ENCODE measurements at regions not wholly inside any gene's neighbourhood (a gene's known extent, or its start where the extent isn't known, plus 50 kb on each side); places are given as distances from the start of the nearest gene placed in this dataset.

DNA sequence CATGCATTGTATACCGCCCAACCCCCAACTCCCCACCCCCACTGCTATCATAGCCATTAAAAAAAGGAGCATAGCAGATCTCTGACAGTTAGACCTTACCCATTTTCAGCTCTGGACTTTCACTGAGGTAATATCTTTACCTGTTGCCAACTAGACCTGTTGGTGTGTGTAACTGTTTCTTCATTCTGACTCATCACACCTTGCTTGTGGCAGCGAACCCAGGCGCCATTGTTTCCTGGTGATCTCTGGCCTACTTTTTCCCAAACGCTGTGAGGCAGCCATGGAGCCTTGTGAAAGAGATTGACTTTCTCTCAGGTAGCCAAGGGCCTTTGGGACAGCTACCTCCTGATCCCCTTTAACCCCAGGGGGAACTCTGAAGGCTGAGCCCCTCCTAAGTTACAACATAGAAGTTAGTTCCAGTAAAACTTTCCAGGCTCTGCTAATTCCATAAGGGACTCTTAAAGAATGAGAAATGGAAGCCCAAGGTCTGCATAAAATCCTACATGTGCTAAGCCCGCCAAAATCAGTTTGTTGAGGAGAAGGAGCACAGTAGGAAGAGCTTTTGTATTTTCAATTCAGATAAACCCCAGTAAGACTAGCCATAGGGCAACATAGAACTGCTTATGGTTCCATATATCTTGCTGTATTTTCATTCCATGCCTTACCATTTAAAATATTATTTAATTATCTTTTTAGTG lies 196.1 kb upstream of the CAMK1G start:
- Mint-ChIP-seq H3K9me3 (no peaks in the 10 kb centered on the region), H3K36me3 (ENCODE audit: insufficient read depth in 2 of 2) (no peaks in the 10 kb centered on the region)

DNA sequence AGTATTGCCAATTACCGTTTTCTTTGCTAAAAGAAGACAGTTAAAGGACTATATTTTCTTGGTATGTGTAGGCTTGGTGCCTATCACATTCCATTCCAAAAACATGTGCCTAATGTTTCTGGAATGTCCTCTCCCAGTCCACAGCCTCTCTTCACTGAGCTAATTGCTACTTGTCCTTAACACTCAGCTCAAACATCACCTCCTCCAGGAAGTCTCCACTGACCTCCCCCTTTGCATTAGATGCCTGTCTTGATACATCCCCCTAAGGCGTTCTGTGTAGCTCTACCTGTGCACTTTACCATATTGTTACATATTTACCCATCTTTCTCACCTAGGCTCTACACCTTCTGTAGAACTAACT lies 195.6 kb upstream of the CAMK1G start:
- DNase-seq (no peak), ATAC-seq (replicated peaks in 1 of 2) (no peak)
- Mint-ChIP-seq H3K36me3 (ENCODE audit: insufficient read depth in 2 of 2) (no peaks in the 10 kb centered on the region), H3K9me3 (no peaks in the 10 kb centered on the region), H3K4me3 (no peak overlapping the region), H3K27ac (no peak overlapping the region), H3K27me3 (ENCODE audit: low read depth) (peaks cover 16% of the 10 kb centered on the region), H3K4me1 (ENCODE audit: low read depth) (peaks cover 5% of the 10 kb centered on the region)

More for the DNA sequence above, 196.1 kb upstream of the CAMK1G start:
- H3K27ac Mint-ChIP-seq, result no peak overlapping the region
- peaks cover 14% of the 10 kb centered on the region for H3K27me3 Mint-ChIP-seq (ENCODE audit: low read depth)
- DNase-seq, result no peak
- H3K4me3 Mint-ChIP-seq, result no peak overlapping the region
- H3K4me1 Mint-ChIP-seq (ENCODE audit: low read depth), result peaks cover 5% of the 10 kb centered on the region
- no peak for ATAC-seq (replicated peaks in 1 of 2)

DNA sequence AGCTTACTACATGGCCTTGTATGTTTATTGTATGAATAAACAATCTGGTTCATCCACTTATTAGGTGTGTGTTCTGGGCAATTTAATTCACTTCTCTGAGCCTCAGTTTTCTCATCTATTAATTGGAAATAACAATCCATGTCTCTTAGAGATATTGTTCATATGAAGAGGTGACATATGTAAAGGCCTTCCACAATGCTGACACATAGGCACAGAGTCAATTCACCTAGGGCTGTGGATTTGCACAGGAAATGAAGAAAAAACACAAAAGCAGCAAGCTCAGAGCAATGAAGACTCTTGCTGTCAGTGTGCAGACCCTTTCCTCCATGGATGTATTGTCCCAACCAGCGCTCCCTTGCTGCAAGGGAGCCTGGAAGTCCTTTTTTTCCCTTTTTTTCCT lies 195.2 kb upstream of the CAMK1G start:
- Mint-ChIP-seq H3K4me3 (no peak overlapping the region), H3K36me3 (ENCODE audit: insufficient read depth in 2 of 2) (no peaks in the 10 kb centered on the region), H3K9me3 (no peaks in the 10 kb centered on the region), H3K27ac (no peak overlapping the region), H3K4me1 (ENCODE audit: low read depth) (peaks cover 5% of the 10 kb centered on the region), H3K27me3 (ENCODE audit: low read depth) (peaks cover 20% of the 10 kb centered on the region)
- DNase-seq, result no peak
- no peak for ATAC-seq (replicated peaks in 1 of 2)

DNA sequence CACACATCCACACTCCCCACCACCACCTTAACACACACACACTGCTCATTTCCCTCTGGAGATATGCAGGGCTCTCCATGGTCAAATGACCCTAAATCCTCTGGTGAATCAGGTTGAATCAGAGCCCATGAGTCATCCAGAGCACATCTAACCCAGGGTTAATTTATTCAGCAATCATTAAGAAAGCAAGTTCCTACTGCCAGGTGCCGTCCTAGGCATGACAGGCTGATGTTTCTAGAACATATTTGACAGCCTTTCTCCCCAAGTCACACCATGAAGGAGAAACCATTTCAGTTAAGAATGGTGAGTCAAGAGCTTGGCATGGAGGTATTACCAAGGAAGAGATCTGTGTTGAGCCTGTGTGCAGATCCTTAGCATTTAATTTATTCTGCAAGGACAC lies 194.3 kb upstream of the CAMK1G start:
- Mint-ChIP-seq H3K27ac (no peak overlapping the region), H3K36me3 (ENCODE audit: insufficient read depth in 2 of 2) (no peaks in the 10 kb centered on the region), H3K27me3 (ENCODE audit: low read depth) (peaks cover 21% of the 10 kb centered on the region), H3K4me1 (ENCODE audit: low read depth) (peaks cover 5% of the 10 kb centered on the region), H3K9me3 (no peaks in the 10 kb centered on the region), H3K4me3 (no peak overlapping the region)
- ATAC-seq (replicated peaks in 1 of 2) (peak in 1 of 2 donors; percentile 45), DNase-seq (peak in 1 of 2 donors; percentile 2)

DNA sequence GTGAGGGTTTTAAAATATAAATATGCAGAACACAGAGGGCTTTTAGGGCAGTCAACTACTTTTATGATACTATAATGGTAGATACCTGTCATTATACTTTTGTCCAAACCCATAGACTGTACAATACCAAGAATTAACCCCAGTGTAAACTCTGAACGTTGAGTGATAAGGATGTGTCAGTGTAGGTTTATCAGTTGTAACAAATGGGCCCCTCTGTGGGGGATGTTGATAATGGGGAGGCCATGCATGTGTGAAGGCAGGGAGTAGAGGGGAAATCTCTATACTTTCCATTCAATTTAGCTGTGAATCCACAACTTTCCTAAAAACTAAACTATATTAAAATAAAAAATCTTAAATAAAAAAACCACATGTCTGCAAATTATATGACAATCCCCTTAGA lies 193.5 kb upstream of the CAMK1G start:
- DNase-seq, result no peak
- H3K27me3 Mint-ChIP-seq (ENCODE audit: low read depth), result peaks cover 21% of the 10 kb centered on the region
- H3K27ac Mint-ChIP-seq, result no peak overlapping the region
- ATAC-seq (replicated peaks in 1 of 2), result no peak
- H3K9me3 Mint-ChIP-seq, result no peaks in the 10 kb centered on the region
- no peaks in the 10 kb centered on the region for H3K36me3 Mint-ChIP-seq (ENCODE audit: insufficient read depth in 2 of 2)
- peaks cover 5% of the 10 kb centered on the region for H3K4me1 Mint-ChIP-seq (ENCODE audit: low read depth)
- no peak overlapping the region for H3K4me3 Mint-ChIP-seq

DNA sequence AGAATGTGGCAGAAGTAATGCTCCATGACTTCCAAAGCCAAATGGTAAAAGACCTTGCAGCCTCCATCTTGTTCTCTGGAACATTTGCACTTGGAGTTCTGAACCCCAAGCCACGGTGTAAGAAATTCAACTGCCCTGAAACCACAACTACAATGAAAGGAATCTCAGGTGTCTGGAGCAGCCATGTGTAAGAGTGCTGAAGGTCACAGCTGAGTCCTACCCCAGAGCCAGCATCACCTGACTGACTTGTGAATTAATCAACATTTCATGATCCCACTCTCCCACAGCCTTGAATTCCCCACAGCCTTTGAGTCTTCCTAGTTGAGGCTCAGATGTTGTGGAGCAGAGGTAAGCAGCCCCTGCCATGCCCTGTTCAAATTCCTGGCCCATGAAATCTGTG lies 192.8 kb upstream of the CAMK1G start:
- DNase-seq (no peak), ATAC-seq (replicated peaks in 1 of 2) (no peak)
- H3K4me3 Mint-ChIP-seq, result no peak overlapping the region
- peaks cover 5% of the 10 kb centered on the region for H3K4me1 Mint-ChIP-seq (ENCODE audit: low read depth)
- H3K27me3 Mint-ChIP-seq (ENCODE audit: low read depth), result peaks cover 21% of the 10 kb centered on the region
- no peaks in the 10 kb centered on the region for H3K36me3 Mint-ChIP-seq (ENCODE audit: insufficient read depth in 2 of 2)
- H3K27ac Mint-ChIP-seq, result no peak overlapping the region
- H3K9me3 Mint-ChIP-seq, result no peaks in the 10 kb centered on the region

DNA sequence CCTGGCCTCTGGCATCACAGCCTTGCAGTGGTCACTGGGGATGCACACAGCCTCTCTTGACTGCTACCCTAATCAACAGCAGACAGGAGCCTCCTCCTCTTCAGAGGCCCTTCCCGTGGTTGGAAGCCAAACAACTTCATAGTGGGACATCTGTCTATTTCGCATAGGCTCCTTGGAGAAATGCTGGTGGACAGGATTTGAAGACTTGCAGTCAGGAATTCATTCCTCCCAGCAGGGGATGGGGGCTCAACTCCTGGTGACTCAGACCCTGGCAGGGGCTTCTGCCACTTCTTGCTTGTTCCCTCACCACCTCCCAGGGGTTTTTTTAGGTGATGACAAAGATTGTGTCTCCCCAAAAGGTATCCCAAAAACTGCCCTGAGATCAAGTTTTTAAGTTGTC lies 191.7 kb upstream of the CAMK1G start:
- no peak for DNase-seq
- Mint-ChIP-seq H3K27me3 (ENCODE audit: low read depth) (peaks cover 21% of the 10 kb centered on the region), H3K9me3 (no peaks in the 10 kb centered on the region), H3K4me1 (ENCODE audit: low read depth) (peaks cover 5% of the 10 kb centered on the region), H3K27ac (no peak overlapping the region), H3K36me3 (ENCODE audit: insufficient read depth in 2 of 2) (no peaks in the 10 kb centered on the region), H3K4me3 (no peak overlapping the region)
- ATAC-seq (replicated peaks in 1 of 2), result no peak

DNA sequence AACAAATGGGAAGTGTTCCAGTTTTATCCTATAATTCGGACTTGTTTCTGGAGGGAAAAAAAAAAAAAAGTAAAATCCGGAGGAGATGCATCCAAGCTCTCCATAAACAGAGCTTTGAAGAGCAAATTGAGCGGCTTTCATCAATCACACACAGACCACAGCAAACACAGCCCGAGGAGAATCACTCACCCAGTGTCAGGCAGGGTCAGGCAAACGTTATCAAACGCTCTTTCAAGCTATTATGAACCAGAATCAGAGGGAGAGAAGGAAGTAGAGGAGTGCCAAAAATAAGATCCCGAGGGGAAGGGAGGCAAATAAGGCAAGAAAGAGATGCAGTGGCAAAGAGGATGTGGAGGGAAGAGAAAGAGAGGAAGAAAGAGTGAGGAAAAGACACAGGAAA lies 188.3 kb upstream of the CAMK1G start:
- H3K4me3 Mint-ChIP-seq, result no peak overlapping the region

DNA sequence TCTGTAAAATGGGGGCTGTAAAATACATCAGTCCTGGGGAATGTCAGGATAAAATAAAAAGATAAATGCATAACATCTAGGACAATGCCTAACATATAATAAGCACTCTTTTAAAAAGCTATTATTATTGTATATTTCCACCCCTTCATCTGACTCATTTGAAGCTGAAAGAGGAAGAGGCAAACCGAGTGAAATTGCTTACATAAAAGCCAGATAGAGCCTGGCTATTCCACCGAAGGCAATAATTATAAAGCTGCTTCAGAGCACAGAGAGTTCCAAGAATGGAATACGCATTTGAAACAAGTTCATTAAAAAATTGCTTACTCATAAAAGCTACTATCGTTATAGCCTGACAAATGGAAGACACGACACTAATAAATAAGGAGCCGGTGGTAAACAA lies 186.1 kb upstream of the CAMK1G start:
- DNase-seq (no peak), ATAC-seq (replicated peaks in 1 of 2) (no peak)
- Mint-ChIP-seq H3K9me3 (no peaks in the 10 kb centered on the region), H3K4me3 (no peak overlapping the region), H3K27ac (no peak overlapping the region), H3K36me3 (ENCODE audit: insufficient read depth in 2 of 2) (no peaks in the 10 kb centered on the region), H3K27me3 (ENCODE audit: low read depth) (peaks cover 14% of the 10 kb centered on the region), H3K4me1 (ENCODE audit: low read depth) (peaks cover 8% of the 10 kb centered on the region)

More for the DNA sequence above, 188.3 kb upstream of the CAMK1G start:
- Mint-ChIP-seq H3K27me3 (ENCODE audit: low read depth) (peaks cover 14% of the 10 kb centered on the region), H3K4me1 (ENCODE audit: low read depth) (peaks cover 8% of the 10 kb centered on the region), H3K36me3 (ENCODE audit: insufficient read depth in 2 of 2) (no peaks in the 10 kb centered on the region), H3K27ac (no peak overlapping the region), H3K9me3 (no peaks in the 10 kb centered on the region)
- ATAC-seq (replicated peaks in 1 of 2) (no peak), DNase-seq (no peak)

DNA sequence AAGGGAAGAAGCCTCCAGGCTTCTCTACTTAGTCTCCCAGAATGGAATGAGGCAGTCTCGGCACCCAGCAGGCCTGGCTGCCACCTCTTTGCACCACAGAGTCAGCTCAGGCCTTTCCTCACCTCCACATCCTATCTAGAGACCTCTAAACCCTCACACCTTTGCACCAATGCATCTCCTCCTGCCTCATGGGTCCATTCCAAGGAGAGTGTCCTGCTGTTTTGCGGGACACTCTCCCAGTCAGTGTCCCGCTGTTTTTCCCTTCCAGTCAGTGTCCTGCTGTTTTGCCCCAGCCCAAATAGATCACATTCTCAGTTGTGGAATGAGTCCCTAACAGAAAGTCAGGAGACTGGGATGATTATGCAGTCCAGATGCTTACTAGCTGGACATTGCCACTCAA lies 185.6 kb upstream of the CAMK1G start:
- Mint-ChIP-seq H3K9me3 (no peaks in the 10 kb centered on the region), H3K27me3 (ENCODE audit: low read depth) (peaks cover 13% of the 10 kb centered on the region), H3K4me1 (ENCODE audit: low read depth) (peaks cover 8% of the 10 kb centered on the region), H3K36me3 (ENCODE audit: insufficient read depth in 2 of 2) (no peaks in the 10 kb centered on the region), H3K27ac (no peak overlapping the region), H3K4me3 (no peak overlapping the region)
- no peak for ATAC-seq (replicated peaks in 1 of 2)
- DNase-seq, result no peak

DNA sequence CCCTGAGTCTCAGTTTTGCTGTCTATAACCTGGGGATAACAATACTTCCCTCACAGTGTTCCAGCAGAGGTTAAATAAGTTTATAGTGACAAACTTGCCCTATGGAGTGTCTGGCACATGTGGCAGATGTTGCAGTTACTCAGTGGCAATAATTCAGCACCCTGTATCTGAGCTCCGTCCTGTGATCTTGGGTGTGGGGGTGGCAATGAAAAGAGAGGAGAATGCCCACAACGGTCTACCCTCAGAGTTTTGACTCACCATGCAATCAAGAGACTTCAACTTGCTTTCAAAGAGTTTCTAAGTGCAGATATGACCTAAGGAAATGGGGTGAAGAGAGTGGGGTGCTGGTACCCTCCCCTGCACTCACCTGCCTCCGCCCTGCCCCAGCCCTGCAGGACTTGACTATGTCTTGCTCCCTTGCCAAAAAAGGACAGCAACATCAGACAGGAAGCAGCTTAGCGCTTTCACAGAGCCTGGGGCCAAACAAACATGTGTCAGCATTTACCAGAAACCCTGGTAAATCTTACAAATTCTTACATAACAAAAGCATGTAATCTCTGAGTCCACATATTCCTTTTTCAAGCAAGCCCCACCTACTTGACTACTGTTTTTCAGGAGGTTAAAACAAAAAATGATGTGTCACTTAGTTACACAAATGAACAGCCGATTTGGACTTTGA lies 185.1 kb upstream of the CAMK1G start:
- no peak overlapping the region for H3K27ac Mint-ChIP-seq
- H3K27me3 Mint-ChIP-seq (ENCODE audit: low read depth), result peaks cover 8% of the 10 kb centered on the region
- H3K4me1 Mint-ChIP-seq (ENCODE audit: low read depth), result peaks cover 8% of the 10 kb centered on the region
- peak; percentile 60 to 65 for ATAC-seq (replicated peaks in 1 of 2)
- H3K36me3 Mint-ChIP-seq (ENCODE audit: insufficient read depth in 2 of 2), result no peaks in the 10 kb centered on the region
- peak; percentile 2 to 3 for DNase-seq
- no peak overlapping the region for H3K4me3 Mint-ChIP-seq
- no peaks in the 10 kb centered on the region for H3K9me3 Mint-ChIP-seq

DNA sequence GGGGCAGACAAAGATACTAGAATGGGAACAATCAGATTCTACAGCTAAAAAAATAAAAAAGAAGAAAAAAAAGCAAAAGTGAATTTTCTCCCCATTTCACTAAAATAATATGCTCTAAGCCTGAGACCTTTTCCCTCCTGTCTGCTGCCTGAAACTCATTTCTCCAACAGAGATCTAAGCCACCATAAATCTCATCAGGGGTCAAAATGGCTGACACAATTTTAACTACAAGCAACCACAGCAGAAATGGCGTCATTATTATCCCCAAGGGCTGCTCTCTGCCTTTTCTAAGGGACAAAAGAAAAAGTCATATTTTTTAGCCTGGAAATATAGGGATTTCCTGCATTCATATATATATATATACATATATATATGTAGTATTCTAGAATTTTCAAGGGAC lies 183.7 kb upstream of the CAMK1G start:
- Mint-ChIP-seq H3K4me3 (no peak overlapping the region), H3K27ac (no peak overlapping the region), H3K9me3 (no peaks in the 10 kb centered on the region), H3K36me3 (ENCODE audit: insufficient read depth in 2 of 2) (no peaks in the 10 kb centered on the region), H3K4me1 (ENCODE audit: low read depth) (peaks cover 9% of the 10 kb centered on the region), H3K27me3 (ENCODE audit: low read depth) (peaks cover 8% of the 10 kb centered on the region)
- DNase-seq, result no peak
- no peak for ATAC-seq (replicated peaks in 1 of 2)

DNA sequence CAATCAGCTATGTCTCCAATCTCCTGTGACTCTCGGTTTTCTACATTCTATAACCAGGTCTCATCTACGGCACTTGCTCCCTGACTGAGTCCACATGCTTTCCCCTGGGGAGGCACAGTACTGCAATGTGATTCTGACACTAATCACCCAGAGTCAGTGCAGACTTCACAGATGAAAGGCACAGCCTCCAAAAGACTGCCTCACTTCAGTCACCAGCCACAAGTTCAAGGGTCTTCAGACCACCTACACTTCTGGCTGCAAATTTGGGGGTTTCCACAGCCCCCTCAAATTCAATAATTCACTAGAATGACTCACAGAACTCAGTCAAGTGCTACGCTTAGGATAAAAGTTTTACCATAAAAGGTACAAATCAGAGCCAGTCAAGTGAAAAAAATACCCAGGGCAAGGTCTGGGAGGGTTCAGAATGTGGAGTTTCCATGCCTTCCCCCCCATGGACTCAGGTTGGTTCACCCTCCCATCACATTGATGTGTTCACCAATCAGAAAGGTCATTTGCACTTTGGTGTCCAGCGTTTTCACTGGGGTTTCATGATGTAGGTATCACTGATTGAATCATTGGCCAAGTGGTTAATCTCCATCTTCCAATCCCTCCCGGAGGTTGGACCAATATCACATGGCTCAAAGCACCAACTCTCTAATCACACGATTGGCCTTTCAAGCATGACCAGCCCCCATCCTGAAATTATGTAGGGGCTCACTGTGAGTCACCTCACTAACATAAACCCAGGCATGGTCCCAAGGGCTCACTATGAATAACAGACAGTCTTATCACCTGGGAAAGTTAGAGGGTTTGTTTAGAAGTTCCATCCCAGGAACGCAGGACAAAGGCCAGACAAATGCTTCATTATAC lies 182.9 kb upstream of the CAMK1G start:
- DNase-seq (no peak), ATAC-seq (replicated peaks in 1 of 2) (no peak)
- Mint-ChIP-seq H3K4me1 (ENCODE audit: low read depth) (peaks cover 13% of the 10 kb centered on the region), H3K4me3 (no peak overlapping the region), H3K36me3 (ENCODE audit: insufficient read depth in 2 of 2) (no peaks in the 10 kb centered on the region), H3K27ac (no peak overlapping the region), H3K27me3 (ENCODE audit: low read depth) (peaks cover 8% of the 10 kb centered on the region), H3K9me3 (no peaks in the 10 kb centered on the region)

All from activated T-cell treated with anti-CD3 and anti-CD28 coated beads, Interleukin-2, amount 50 U/mL, for 72 hours (primary cell).